Endothelial cell of umbilical vein (primary cell): ENCODE measurements at regions not wholly inside any gene's neighbourhood (a gene's known extent, or its start where the extent isn't known, plus 50 kb on each side); places are given as distances from the start of the nearest gene placed in this dataset.

Experiments used
- EZH2 ChIP-seq: IDR thresholded peaks from 2 replicates; pipeline ENCODE4 v1.6.1; 2012; ENCODE audit warnings: borderline replicate concordance, low read depth, mild to moderate bottlenecking, moderate library complexity, low read length, inconsistent platforms; ENCODE audit not compliant: severe bottlenecking
- GATA2 ChIP-seq: IDR thresholded peaks from 2 replicates; pipeline ENCODE4 v1.7.0; 2011; ENCODE audit warnings: low read depth, mild to moderate bottlenecking, moderate library complexity, mixed read lengths, low read length; ENCODE audit not compliant: insufficient read length, insufficient read depth
- JUN ChIP-seq: IDR thresholded peaks from 2 replicates; pipeline ENCODE4 v1.6.1; 2011; ENCODE audit warnings: borderline replicate concordance, low read depth; ENCODE audit not compliant: insufficient read length, insufficient read depth
- MYC ChIP-seq: IDR thresholded peaks from one replicate; pipeline ENCODE4 v1.6.1; 2011; ENCODE audit warnings: mild to moderate bottlenecking, low read depth, low read length
- POLR2A ChIP-seq: IDR thresholded peaks from 2 replicates; pipeline ENCODE4 v1.6.1; 2012; ENCODE audit warnings: low read depth, mild to moderate bottlenecking, control low read depth, low read length
- POLR2AphosphoS5 ChIP-seq: IDR thresholded peaks from 2 replicates; pipeline ENCODE4 v1.6.1; 2012; ENCODE audit warnings: low read depth, mild to moderate bottlenecking, control low read depth, low read length, moderate library complexity; ENCODE audit not compliant: insufficient read depth
- TF ChIP-seq, protein P1 (sequence below), 2 donors: IDR thresholded peaks; 1 replicate in 1 of 2; 2 replicates in 1 of 2; pipeline ENCODE4 v1.5.1; 2011; ENCODE audit warnings: low read length in 2 of 2, mild to moderate bottlenecking in 2 of 2, moderate library complexity in 2 of 2, control low read depth in 1 of 2, inconsistent platforms in 1 of 2, low read depth in 1 of 2; ENCODE audit not compliant: insufficient read depth in 1 of 2; ENCODE audit errors: extremely low read depth in 1 of 2
- TF ChIP-seq, protein P2 (sequence below): IDR thresholded peaks from 2 replicates; pipeline ENCODE4 v1.6.1; 2011; ENCODE audit not compliant: insufficient read depth, insufficient read length

DNA sequence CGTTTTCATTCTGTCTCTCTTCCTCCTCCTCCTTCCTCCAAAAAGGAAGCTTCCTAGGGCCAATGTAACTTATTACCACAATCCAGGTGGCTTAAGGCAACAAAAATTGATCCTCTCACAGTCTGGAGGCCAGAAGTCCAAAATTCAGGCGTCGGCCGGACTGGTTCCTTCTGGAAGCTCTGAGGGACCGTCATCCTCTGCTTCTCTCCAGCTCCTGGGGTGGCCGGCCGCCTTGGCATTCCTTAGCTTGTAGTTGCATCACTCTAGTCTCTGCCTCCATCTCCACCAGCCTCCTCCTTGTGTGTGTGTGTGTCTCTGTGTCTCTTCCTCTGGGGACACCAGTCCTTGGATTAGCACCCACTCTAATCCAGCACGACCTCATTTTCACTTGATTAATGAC is 89.0 kb upstream of the NPTX2 start:
- TF ChIP-seq, protein P1, sequence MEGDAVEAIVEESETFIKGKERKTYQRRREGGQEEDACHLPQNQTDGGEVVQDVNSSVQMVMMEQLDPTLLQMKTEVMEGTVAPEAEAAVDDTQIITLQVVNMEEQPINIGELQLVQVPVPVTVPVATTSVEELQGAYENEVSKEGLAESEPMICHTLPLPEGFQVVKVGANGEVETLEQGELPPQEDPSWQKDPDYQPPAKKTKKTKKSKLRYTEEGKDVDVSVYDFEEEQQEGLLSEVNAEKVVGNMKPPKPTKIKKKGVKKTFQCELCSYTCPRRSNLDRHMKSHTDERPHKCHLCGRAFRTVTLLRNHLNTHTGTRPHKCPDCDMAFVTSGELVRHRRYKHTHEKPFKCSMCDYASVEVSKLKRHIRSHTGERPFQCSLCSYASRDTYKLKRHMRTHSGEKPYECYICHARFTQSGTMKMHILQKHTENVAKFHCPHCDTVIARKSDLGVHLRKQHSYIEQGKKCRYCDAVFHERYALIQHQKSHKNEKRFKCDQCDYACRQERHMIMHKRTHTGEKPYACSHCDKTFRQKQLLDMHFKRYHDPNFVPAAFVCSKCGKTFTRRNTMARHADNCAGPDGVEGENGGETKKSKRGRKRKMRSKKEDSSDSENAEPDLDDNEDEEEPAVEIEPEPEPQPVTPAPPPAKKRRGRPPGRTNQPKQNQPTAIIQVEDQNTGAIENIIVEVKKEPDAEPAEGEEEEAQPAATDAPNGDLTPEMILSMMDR (IDR thresholded peaks at IDR 0.05; ENCODE audit: extremely low read depth in 1 of 2, insufficient read depth in 1 of 2, low read depth in 1 of 2, low read length in 2 of 2) = no peak
- TF ChIP-seq POLR2A (no peak), EZH2 (no peak), POLR2AphosphoS5 (no peak), GATA2 (no peak), MYC (no peak), JUN (no peak)
- TF ChIP-seq, protein P2, sequence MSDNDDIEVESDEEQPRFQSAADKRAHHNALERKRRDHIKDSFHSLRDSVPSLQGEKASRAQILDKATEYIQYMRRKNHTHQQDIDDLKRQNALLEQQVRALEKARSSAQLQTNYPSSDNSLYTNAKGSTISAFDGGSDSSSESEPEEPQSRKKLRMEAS = no peak
